Muscle of arm (tissue), 1 donor: ENCODE measurements at regions not wholly inside any gene's neighbourhood (a gene's known extent, or its start where the extent isn't known, plus 50 kb on each side); places are given as distances from the start of the nearest gene placed in this dataset.

Experiments
- DNase-seq: peaks from one replicate; pipeline ENCODE4 v3.0.0-alpha.2; 2013

GRCh38 chrX:138287205-138287877 lies 424.2 kb downstream of the FGF13 start:
- no peak for DNase-seq

- no peak for DNase-seq
These were observed 416.6 kb downstream of the FGF13 start for GRCh38 chrX:138294951-138295350.

GRCh38 chrX:138298268-138298667 lies 413.2 kb downstream of the FGF13 start:
- DNase-seq: peak; percentile 3

- DNase-seq: no peak
These were observed 365.7 kb downstream of the FGF13 start for GRCh38 chrX:138345801-138346200.

GRCh38 chrX:138349351-138349750 lies 362.2 kb downstream of the FGF13 start:
- no peak for DNase-seq

GRCh38 chrX:138378876-138379275 lies 332.6 kb downstream of the FGF13 start:
- no peak for DNase-seq

- no peak for DNase-seq
These were observed 303.4 kb downstream of the FGF13 start for GRCh38 chrX:138408101-138408500.

GRCh38 chrX:138411048-138411447 lies 300.5 kb downstream of the FGF13 start:
- DNase-seq: no peak
